ENCODE measurements at regions not wholly inside any gene's neighbourhood (a gene's known extent, or its start where the extent isn't known, plus 50 kb on each side); places are given as distances from the start of the nearest gene placed in this dataset.

DNA sequence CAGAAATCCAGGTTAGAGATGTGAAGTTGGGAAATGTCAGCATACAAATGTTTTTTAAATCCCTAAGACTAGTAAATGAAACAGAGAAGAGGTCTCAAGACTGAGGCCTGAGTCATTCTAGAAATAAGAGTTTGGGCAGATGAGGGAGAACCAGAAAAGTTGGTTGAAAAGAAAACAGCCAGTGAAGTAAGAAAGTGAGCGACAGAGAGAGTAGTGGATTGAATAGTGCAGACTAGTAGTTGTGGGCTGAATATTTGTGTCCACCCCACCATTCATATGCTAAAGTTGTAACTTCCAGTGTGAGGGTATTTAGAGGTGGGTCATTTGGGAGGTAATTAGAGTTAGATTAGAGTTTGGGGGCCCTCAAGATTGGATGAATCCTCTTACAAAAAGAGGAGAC, 889.2 kb downstream of the TTLL7 start:
- Histone ChIP-seq H3K4me3 (no peak overlapping the region), H3K27me3 (no peaks in the 10 kb centered on the region), H3K36me3 (no peaks in the 10 kb centered on the region), H3K27ac (no peak overlapping the region), H3K4me1 (no peaks in the 10 kb centered on the region), H3K9me3 (no peaks in the 10 kb centered on the region)
- DNase-seq (ENCODE audit: low spot score in 2 of 2) = no peak
- TF ChIP-seq, protein P1, sequence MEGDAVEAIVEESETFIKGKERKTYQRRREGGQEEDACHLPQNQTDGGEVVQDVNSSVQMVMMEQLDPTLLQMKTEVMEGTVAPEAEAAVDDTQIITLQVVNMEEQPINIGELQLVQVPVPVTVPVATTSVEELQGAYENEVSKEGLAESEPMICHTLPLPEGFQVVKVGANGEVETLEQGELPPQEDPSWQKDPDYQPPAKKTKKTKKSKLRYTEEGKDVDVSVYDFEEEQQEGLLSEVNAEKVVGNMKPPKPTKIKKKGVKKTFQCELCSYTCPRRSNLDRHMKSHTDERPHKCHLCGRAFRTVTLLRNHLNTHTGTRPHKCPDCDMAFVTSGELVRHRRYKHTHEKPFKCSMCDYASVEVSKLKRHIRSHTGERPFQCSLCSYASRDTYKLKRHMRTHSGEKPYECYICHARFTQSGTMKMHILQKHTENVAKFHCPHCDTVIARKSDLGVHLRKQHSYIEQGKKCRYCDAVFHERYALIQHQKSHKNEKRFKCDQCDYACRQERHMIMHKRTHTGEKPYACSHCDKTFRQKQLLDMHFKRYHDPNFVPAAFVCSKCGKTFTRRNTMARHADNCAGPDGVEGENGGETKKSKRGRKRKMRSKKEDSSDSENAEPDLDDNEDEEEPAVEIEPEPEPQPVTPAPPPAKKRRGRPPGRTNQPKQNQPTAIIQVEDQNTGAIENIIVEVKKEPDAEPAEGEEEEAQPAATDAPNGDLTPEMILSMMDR (IDR thresholded peaks at IDR 0.05) = no peak
- TF ChIP-seq POLR2AphosphoS5 (IDR thresholded peaks at IDR 0.05) = no peak
- no peak for TF ChIP-seq POLR2A (IDR thresholded peaks at IDR 0.05)
- no peak for TF ChIP-seq EP300 (IDR thresholded peaks at IDR 0.05)
- 96% methylated on average over 1 of the region's 1 CpG for WGBS

DNA sequence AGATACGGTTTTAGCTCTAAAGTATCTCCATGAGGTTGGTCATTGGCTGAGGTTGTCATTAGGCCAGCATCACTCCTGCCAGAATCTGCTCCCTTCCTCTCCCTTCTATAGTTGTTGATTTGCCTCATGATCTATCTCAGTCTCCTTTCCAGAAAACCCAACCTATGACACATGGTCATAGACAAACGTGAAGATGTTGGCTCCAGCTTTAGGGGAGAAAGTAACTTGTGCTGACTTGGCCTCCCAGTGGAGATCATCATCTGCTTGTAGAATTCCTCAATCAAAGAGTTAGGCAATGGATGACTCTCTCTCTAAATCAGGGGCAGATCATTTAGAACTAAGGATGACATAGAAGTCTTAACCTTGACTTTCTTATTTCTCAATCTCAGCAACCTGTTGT, 894.4 kb downstream of the TTLL7 start:
- Histone ChIP-seq H3K4me1 (no peaks in the 10 kb centered on the region), H3K36me3 (no peaks in the 10 kb centered on the region), H3K27me3 (no peaks in the 10 kb centered on the region), H3K27ac (no peak overlapping the region), H3K9me3 (no peaks in the 10 kb centered on the region), H3K4me3 (no peak overlapping the region)
- no peak for DNase-seq (ENCODE audit: low spot score in 2 of 2)
- TF ChIP-seq, protein P1 (IDR thresholded peaks at IDR 0.05) = no peak
- TF ChIP-seq POLR2A (IDR thresholded peaks at IDR 0.05) (no peak), POLR2AphosphoS5 (IDR thresholded peaks at IDR 0.05) (no peak), EP300 (IDR thresholded peaks at IDR 0.05) (no peak)
- WGBS = 54% methylated on average over 1 of the region's 2 CpGs

DNA sequence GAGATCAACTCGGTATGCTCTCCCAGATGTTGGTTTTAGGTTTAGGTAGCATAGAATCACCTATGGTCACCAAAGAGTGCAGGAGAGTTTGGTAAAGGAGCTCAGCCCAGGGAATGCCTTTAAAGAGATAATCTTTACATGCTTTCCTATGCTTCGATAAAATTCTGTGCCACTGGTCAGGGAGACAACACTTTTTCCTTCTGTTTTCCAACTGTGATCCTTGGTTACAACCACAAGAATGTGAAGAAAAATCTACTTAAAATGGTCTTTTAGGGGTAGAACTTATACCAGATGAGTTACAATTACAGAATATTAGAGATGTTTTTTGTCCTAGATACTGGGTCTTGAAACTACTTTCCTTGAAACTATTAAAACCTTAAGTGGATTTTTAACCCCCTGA, 895.6 kb downstream of the TTLL7 start:
- no peak overlapping the region for H3K27ac ChIP-seq
- WGBS = 60% methylated on average over 2 of the region's 2 CpGs
- no peak for TF ChIP-seq EP300 (IDR thresholded peaks at IDR 0.05)
- no peak for TF ChIP-seq POLR2AphosphoS5 (IDR thresholded peaks at IDR 0.05)
- no peak for TF ChIP-seq POLR2A (IDR thresholded peaks at IDR 0.05)
- TF ChIP-seq, protein P1 (IDR thresholded peaks at IDR 0.05) = no peak
- DNase-seq (ENCODE audit: low spot score in 2 of 2) = no peak
- no peaks in the 10 kb centered on the region for H3K4me1 ChIP-seq
- no peak overlapping the region for H3K4me3 ChIP-seq
- H3K36me3 ChIP-seq = no peaks in the 10 kb centered on the region
- H3K27me3 ChIP-seq = no peaks in the 10 kb centered on the region
- H3K9me3 ChIP-seq = no peaks in the 10 kb centered on the region

DNA sequence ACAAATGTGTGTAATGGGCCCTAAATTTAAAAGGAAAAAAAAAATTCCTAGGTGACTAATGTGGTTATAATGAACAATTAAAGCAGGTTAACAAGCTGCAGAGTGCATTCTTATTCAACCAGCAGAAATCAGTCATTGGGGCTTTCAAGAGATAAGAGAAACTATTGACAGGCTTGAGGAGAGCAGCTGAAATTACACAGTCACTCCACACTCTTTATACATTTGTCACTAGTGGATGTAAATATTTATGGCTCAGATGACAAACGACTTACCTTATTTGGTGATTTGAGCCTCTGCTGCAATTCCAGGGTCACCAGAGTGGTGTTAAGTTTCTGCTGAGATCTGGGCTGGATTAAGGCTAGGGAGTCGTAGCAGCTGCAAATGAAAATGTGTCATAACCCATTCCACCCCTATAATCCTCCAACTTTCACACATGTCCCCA, 896.3 kb downstream of the TTLL7 start:
- no peak overlapping the region for H3K27ac ChIP-seq
- no peak overlapping the region for H3K4me3 ChIP-seq
- TF ChIP-seq POLR2A (IDR thresholded peaks at IDR 0.05) = no peak
- TF ChIP-seq EP300 (IDR thresholded peaks at IDR 0.05) = no peak
- no peak for TF ChIP-seq POLR2AphosphoS5 (IDR thresholded peaks at IDR 0.05)
- TF ChIP-seq, protein P1 (IDR thresholded peaks at IDR 0.05) = no peak
- no peaks in the 10 kb centered on the region for H3K36me3 ChIP-seq
- whole genome bisulfite sequencing = 65% methylated on average over 2 of the region's 2 CpGs
- no peaks in the 10 kb centered on the region for H3K9me3 ChIP-seq
- H3K27me3 ChIP-seq = no peaks in the 10 kb centered on the region
- DNase-seq (ENCODE audit: low spot score in 2 of 2) = no peak
- no peaks in the 10 kb centered on the region for H3K4me1 ChIP-seq

DNA sequence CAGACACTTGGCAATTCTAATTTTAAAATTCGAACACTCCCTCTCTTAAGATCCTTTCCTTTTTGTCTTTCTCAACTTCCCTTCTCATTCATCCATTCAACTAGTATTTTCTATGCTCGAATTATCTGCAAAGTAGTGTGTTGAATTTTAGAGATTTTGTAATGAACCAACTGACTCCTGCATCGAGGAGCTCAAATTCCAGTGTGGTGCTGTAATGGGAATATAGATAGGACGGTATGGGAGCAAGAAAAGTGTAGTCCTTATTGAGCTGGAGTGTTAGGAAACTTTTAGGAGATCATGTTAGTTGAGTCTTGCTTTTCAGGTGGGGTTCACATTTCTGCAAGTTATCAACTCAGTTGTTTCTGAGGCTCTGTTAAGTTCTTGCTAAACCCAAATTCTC, 897.5 kb downstream of the TTLL7 start:
- no peak for TF ChIP-seq EP300 (IDR thresholded peaks at IDR 0.05)
- 75% methylated on average over 4 of the region's 4 CpGs for WGBS
- no peak for DNase-seq (ENCODE audit: low spot score in 2 of 2)

DNA sequence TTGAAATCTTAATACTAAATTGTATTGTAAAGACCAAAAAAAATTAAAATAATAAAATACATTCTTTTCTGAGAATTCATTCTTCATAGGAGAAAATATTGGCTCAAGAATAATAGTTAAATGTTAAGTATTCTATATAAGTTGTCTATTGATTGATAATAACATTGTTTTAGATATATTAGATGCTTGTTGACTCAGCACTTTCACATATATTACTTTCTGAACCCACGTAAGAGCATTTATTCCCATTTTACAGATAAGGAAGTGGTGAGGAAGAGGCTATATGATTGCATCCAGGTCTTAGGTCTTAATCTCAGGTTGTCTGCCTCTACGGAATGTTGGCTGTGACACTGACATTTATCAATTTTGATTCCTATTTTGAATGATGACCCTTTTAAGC, 898.8 kb downstream of the TTLL7 start:
- Histone ChIP-seq H3K4me3 (no peak overlapping the region), H3K27me3 (no peaks in the 10 kb centered on the region), H3K9me3 (no peaks in the 10 kb centered on the region), H3K4me1 (no peaks in the 10 kb centered on the region), H3K27ac (no peak overlapping the region), H3K36me3 (no peaks in the 10 kb centered on the region)
- TF ChIP-seq, protein P1 (IDR thresholded peaks at IDR 0.05) = no peak
- no peak for TF ChIP-seq EP300 (IDR thresholded peaks at IDR 0.05)
- DNase-seq (ENCODE audit: low spot score in 2 of 2) = no peak
- WGBS = 99% methylated on average over 2 of the region's 2 CpGs

More for the DNA sequence above, 897.5 kb downstream of the TTLL7 start:
- Histone ChIP-seq H3K27ac (no peak overlapping the region), H3K4me3 (no peak overlapping the region), H3K27me3 (no peaks in the 10 kb centered on the region), H3K9me3 (no peaks in the 10 kb centered on the region), H3K4me1 (no peaks in the 10 kb centered on the region), H3K36me3 (no peaks in the 10 kb centered on the region)

Data from suprapubic skin (tissue), 4 donors.